ENCODE measurements at regions not wholly inside any gene's neighbourhood (a gene's known extent, or its start where the extent isn't known, plus 50 kb on each side); places are given as distances from the start of the nearest gene placed in this dataset.

DNA sequence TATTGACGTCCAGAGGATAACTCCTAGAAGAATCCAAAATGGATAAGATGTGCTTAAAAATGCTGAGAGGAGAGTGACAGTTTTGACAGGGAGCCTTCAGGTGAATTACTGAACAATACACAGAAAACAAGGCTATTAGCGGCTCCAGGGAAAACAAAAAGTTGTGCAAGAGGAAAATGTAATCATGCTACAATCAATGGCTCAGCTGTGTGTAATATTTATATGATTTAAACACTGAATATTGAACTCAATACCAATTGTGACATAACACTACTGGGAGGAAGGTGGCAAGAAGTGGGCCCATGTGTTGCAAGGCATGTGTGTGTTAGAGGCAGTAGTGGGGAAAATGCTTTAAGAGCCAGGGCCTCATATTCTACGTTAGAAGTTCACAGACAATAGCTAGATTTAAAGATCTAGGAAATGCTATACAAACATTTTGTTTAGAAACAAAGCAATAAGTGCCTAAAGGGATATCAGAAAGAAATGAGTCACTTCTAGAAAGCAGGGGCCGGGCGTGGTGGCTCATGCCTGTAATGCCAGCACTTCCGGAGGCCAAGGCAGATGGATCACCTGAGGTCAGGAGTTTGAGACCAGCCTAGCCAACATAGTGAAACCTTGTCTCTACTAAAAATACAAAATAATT is 253.2 kb upstream of the IRX5 start:
- no peak for DNase-seq (ENCODE audit: low spot score)

DNA sequence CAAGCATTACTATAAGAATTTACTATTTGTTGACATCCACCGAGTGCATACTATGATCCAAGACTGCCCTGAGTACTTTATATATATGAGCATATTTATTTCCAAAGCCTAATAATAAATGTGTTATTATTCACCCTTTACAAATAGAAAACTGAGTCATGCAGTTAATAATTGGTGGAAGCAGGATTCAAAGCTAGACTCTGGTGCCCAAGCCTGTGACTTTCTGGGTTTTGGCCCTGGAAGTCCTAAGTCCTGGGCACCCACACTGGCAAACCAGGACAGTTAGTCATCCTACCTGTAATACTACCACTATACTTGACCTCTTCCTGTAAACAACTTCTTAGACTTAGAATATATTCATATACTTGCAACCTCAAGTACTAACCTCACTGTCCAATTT is 257.4 kb upstream of the IRX5 start:
- no peak for DNase-seq (ENCODE audit: low spot score)

DNA sequence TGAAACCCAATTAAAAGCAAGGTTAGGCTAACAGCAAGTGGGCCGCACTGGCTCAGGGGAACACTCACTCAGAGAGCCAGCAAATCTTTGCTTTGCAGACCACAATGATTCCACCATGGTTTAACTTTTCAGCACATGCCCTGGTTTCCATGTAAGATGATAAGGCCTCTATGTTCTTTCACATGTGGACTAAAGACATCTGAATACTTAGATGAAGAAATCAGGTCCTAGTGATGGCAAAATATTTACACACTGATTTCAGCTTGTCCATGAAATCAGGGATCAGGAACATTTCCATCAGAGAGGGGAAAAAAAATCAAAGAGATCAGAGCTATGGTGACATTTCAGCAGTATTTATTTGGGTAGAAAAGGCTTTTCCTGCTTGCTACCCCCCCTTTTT is 258.2 kb upstream of the IRX5 start:
- DNase-seq (ENCODE audit: low spot score), result no peak

DNA sequence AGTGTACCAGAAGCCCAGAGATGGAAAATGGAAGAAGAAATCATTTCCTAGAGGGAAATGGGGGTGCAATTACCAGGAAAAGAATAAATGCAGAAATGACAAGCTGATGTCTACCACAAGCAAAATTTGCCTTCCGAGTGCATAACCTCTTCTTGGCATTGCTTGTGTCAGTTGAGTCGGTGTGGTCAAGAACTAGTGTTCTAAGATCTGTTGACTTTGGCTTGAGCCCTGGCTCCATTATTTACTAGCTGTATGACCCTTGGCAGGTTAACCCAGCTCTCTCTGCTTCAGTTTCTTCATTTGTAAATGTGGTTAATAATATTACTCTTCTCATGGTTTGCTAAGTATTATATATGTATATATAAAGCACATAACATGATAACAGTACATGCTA is 273.0 kb upstream of the IRX5 start:
- no peak for DNase-seq (ENCODE audit: low spot score)

DNA sequence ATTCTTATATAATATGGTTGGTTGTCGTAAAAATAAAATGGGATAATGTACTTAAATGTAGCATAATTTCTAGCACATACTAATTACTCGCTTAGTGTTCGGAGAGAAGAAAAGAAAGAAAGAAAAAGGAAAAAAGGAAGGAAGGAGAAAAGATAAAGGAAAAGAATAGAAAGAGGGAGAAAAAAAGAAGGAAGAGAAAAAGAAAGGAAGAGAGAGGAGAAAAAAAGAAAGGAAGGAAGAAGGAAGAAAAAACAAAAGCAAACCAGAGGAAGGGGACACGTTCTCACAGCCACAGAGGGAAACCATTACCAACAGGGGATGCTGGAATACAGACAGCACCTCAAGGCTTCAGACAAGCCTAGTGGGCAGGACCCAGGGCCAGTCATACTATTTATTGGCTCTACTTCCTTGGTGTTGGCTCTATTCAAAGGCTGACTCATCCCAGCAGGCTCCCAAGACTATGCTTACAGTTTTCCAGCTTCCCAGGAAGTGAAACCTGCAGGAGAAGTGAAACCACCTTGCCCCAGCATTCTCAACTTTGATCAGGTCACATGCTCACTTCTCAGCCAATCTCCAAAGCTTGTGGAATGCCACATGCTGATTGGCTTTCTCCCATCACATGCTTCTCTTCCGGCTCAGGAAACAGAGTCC is 273.5 kb upstream of the IRX5 start:
- no peak for DNase-seq (ENCODE audit: low spot score)

DNA sequence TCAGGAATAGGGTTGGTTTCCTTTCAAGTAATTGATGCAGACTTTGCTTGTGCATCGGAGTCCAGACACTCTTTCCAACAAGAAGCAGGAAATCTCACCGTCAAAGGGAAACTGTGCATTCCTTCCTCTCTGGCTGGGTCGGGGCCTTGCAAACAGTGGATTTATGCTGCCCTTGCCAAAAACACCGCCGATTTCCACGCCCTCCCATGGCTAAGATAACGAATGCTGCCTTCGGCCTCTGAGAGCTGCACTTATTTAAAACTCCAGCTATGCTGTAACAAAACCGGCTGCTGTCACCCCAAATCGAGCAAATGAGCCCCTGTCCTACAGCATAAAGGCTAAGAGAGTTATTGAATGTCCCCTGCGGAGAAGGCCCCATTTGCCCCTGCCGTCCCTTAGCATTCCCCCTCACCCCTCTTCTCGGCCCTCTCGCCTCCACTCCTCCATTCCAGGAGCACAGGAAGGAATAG is 275.5 kb upstream of the IRX5 start:
- no peak for DNase-seq (ENCODE audit: low spot score)

DNA sequence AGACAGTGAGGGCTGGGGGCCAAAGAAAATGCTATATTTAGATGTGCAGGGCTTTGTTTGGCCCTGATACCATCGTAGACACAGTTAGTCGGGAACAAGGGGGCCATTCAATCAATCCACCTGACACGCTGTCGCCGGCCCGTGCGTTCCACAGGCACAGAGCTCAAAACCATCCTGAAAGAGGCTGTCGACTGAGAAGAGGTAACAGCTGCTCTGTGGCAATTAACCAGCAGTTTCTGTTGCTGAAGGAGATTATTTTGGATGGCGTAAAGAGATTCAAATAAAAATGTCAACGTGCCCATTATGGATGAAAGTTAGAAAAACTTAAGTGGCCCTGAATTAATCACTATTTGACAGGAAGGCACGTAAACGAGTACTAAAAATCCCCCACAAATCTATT is 276.2 kb upstream of the IRX5 start:
- DNase-seq (ENCODE audit: low spot score), result no peak

DNA sequence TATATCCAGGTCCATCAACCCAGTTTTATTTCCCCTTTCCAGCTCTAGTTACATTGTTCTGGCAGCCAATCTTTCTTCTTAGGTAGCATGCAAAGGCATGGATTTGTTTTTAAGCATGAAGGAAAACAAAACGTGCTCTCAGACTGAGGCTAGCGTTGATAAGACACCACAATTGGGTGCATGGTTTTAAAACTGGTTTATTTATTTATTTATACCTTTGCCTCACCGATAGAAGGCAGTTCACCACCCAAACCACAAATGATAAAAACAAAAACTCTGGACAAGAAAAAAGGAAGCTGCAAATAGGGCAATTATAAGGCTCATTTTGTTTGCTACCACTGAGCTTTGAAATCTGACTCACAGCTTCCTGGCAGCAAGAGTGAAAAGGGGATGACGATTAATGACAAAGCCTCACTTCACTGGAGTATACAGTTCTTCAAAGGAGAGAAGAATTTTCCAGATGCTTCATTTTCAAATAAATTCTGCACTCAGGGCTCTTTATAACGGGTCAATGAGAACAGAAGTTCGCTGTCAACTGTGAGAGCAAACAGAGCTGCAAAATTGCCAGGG is 278.4 kb upstream of the IRX5 start:
- no peak for DNase-seq (ENCODE audit: low spot score)

DNA sequence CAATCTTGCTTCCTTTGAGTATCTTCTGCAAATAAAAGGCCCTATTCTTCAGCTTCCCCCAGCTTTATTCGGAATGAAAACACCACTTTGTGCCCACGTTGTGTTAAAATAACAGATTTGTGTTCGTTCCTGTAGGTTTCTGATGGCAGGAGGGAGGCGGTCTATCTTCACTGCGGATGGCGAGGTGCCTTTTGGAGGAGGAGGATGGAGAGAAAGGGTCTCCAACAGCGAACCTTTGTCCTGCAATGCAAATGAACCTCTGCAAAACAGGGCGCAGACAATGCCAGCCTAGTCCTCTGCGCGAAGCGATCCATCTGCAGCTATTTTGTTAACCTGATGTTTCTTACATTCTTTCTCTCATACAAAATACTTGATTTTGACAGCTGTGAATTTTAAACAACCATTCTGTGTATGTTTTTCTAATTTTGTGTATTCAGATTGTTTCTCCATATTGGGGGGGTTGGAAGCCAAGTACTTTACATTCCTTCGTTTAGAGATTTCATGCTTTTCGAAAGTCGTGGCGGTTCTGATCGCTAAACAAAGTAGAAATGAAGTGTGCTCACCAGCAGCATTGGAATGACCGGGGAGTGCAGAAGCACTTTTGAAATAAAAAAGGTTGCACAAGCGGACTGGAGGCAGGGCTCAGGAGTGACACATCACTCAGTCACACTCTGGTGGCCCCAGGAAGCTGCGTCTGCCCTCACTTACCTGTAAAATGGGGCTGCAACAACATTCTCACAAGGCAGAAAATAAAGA is 279.0 kb upstream of the IRX5 start:
- DNase-seq (ENCODE audit: low spot score), result no peak

DNA sequence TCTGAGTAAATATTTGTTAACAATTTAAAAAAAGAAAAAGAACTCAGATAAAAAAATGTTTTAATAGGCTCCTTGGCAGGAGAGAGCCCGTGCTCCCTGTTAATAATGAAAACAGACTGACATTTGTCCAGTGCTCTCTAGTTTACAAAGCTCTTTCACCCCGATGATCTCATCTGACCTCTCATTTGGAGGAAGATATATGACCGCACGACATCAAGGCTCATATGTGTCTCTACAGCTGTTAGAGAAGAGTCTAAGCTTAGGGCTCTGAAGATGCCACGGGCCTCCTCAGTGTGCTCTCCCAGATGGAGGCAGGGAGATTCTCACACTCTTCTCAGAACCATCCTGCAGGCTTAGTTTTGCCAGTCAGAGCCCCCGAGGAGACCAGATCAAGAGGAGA is 280.8 kb upstream of the IRX5 start:
- no peak for DNase-seq (ENCODE audit: low spot score)

DNA sequence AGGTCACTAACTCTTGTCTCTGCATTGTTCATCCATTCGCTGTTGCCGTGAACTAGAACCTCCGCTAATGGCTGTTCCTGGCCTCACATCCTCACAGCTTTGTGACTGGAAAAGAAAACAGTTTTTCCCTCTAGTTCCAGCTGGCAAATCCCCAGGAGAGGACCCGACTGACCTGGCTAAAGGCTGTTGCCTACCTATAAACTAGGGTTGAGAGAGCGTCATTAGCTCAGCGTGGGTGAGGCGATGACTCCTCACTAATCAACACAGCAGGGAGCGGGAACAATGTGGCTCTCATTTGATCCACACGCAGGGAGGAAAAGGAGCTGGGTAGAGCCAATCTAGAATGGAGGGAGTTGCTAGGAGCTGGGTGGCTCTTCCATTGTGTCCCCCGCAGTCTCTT is 282.1 kb upstream of the IRX5 start:
- no peak for DNase-seq (ENCODE audit: low spot score)

DNA sequence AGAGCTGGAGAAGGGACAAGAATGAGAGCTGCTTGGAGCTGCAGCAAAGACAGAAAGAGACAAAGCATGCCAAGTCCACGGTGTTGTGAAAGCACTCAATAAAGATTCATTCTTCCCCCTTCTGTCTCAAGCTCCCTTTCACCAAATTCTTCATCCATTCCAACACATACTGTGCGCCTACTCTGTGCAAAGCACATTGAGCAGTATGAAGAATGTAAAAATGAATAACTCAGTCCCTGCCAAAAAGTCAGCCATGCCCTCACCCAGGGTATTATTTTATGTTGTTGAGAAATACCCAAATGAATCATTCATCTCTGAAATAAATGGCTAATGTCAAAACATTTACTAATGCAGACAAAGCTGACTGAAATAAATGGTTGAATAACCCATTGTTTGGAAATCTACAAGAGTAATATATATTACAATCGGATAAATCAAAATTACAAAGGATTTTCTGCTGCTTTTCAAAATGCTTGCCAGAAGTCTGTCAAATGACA is 282.9 kb upstream of the IRX5 start:
- DNase-seq (ENCODE audit: low spot score), result no peak

DNA sequence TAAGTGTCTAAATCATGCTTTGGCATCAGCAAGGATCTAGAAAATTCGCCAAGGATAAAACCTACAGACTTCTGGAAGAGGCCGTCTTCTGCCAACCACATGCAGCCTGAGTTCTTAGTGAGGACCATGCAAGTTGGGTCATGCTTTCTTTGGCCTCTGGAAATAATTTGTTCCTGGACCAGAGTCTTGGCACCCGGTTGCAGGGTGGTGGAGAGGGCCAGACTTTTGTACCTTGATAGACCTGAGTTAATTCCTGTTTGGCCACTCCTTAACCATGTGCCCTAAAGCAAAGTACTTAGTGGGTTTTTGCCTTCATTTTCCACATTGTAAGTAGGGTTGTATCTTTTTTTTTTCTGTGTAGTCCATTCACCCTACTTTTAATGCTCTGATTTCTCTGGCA is 283.4 kb upstream of the IRX5 start:
- no peak for DNase-seq (ENCODE audit: low spot score)

DNA sequence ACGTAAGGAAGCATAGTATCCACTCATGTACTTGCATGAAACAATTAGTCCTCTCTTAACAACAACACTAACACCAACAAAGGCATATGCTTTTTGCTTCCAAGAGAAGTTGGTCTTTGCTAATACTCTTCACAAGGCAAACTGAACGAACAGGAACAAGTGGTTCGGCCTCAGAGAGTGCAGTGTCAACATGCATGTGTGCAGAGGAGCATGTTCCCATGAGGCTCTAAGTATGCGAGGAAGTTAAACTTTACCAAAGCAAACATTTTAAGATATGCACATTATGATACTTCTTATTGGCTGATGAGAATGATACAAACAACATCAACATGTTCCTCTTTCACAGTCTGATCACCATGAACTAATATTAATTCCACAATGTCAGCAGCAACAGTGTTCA is 285.3 kb upstream of the IRX5 start:
- no peak for DNase-seq (ENCODE audit: low spot score)

DNA sequence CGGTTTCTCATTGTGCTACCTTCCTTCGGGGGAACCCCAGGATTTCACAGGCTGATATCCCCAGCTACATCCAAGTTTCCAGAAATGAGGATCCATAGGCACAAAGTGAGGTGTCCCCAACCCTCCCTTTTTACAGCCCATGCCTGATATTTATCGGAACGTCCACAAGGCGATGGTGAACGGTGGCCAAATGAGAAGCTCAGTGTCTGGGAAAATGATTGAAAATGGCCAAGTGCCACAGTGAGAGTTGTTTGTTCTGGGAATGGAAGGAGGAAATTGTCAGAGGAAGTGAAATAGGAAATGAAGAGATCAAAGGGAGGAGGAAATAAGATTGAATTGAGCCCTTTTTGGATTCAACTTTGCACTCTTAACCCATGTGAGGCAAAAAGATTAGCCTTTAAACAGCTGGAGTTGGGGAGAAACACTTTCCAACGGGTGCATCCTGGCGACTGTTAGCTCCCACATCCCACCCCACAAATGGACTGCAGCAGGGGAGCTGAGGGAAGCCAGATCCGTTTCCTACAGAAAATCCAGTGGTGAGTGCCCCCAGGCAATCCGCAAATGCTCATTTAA is 294.4 kb upstream of the IRX5 start:
- DNase-seq (ENCODE audit: low spot score), result no peak

DNA sequence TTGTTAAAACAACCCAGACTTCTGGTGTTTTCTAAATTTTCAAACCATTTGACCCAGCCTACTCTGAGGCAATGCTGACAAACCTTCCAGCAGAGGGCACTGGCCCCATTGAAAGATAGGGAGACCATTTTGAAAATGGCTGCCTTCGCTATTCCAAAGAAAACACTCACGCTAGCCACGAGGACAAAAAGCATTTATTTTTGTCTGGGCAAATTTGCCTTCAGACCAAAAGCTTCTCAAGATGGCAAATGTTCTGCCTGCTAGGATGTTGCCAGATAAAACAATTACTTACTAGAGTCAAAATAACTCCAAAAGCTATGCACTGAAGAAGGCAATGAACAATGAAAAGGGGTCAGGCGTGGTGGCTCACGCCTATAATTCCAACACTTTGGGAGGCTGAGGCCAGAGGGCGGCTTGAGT is 296.7 kb upstream of the IRX5 start:
- peak; percentile 4 for DNase-seq (ENCODE audit: low spot score)

DNA sequence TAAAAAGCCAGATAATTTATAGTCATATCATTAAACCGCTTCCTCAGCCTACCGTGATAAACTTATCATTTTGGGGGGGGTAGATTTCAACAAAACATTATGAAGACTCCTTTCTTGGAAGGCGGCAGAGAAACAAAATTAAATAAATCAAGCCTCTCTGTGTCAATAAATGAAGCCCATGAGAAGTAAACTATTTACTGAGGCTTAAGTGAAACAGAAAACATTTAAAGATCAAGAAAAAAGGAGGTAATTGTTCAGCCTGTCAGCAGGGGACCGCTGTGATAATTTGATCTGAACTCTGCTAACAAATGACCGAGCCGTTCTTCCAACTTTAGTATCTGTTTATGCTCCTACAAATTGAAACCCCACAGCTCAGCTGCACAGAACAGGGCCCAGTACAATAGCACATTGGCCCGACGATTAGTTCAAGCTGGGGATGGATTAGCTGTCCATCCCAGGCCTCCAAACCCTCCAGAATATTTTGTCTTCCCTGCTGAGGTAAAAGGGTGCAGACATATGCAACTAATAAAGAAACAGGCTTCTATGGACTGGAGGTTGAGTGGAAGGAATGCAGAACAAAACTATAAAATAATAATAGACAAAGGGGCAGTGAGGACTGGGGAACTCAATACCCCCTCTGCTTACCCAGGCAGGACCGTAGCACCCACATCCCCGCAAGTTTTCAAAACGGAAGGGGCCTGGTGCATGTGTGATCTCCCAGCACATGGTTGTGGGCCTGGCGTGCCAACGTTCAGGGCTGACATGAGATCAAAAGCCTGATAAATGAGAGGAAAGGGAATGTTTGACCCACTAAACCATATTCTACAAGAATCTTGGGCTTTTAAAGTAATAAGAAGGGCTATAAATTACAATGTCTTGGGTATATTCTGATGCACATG is 298.1 kb upstream of the IRX5 start:
- DNase-seq (ENCODE audit: low spot score), result no peak

DNA sequence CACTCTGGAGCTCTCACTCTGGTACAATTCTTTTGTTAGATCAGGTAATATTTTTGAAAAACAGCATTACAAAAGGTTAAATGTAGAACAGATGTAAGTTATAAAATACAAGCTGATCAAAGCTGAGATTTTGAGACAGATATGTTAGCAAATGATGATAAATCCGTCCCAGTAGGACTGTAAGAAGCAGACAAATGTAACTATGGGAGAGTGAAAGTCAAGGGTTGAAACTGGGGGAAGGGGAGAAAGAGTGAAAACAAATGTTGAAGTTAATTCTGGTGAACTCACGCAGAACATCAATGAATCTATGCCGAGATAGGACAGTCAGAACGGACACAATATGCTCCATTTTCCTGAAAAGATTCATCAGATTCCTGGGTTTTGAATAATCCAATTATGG is 298.9 kb upstream of the IRX5 start:
- DNase-seq (ENCODE audit: low spot score), result no peak

DNA sequence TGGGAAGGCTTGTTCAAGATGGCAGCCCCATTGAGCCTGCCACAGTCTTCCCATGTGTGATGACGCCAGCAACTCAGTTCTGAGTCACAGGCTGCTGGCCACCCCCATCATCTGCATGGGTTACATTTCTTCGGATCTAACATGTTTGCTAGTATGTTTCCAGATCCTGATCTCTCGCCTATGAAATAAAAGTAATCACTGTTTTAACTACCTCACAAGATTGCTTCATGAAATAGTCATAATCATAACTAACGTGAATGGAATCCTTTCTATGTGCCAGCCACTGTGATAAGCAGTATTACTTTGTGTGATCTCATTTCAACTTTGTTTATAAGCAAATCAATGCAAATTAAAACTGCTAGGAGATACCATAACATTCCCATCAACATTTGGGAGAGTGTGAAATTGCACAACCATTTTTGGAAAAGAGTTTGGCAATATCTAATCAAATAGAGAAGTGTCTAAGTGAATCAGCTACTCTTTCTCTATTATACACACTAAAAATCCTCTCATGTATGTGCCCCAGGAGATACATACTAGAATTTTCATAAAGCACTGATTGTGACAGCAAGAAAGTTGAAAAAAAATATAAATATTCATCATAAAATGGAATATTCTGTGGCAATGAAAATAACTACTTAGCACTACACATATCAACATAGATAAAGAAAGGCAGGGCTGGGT is 300.2 kb upstream of the IRX5 start:
- DNase-seq (ENCODE audit: low spot score), result no peak

DNA sequence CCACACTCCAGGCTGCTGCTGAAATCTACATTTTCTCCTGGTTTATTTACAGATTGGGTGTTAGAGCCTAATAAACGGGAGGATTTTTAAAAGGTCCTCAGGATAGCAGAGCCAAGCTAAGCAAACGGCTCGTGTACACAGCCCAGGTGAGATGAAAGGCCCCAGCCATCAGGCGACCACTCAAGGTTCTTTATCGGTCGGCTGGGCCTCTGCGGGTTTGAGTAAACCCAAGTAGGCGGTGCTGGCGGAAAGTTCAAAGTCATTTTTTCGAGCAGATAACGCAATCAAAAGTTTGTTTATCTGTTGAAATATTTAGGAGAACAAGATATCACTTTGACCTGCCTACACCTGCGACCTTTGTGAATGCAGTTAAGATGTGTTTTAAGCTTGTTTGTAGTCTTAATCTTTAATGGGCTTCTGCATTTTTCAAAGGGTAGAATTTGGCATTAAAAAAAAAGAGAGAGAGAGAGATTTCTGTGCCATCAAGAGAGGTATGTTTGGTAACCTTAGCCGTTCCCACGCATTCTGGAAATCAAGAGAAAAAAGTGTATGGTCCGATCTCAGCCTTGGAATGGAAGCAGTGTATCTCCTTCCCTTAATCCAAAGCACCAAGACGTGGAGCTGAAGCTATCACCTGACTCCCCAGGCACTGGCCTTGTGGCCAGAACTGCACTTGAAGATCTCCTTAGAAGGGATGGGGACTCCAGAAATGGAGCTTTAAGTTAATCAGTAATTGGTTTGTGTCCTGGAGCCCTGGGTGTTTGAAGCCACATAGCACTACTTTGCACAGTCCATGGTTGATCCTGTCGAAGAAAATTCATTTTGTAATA is 301.7 kb upstream of the IRX5 start:
- no peak for DNase-seq (ENCODE audit: low spot score)
